Liver (tissue), 8 donors: ENCODE measurements at regions not wholly inside any gene's neighbourhood (a gene's known extent, or its start where the extent isn't known, plus 50 kb on each side); places are given as distances from the start of the nearest gene placed in this dataset.

Source experiments
- DNase-seq: peaks from one replicate; pipeline ENCODE4 v3.0.0-alpha.2; 2017; ENCODE audit warnings: low spot score
- H3K27ac ChIP-seq, 2 donors: one replicate each; pipeline ENCODE4 v1.7.0; 2013; ENCODE audit warnings: inconsistent platforms in 2 of 2, low read length in 2 of 2, control low read depth in 1 of 2, low read depth in 1 of 2, mild to moderate bottlenecking in 1 of 2
- H3K27me3 ChIP-seq, 4 donors: one replicate each; pipeline versions ENCODE4 v1.6.1 to v1.7.0; 2013; ENCODE audit warnings: low read length in 3 of 4, inconsistent platforms in 1 of 4, mild to moderate bottlenecking in 1 of 4, moderate library complexity in 1 of 4; ENCODE audit not compliant: control insufficient read depth in 4 of 4, insufficient read depth in 4 of 4
- H3K36me3 ChIP-seq, 4 donors: one replicate each; pipeline versions ENCODE4 v1.6.1 to v1.7.0; 2013; ENCODE audit warnings: low read length in 3 of 4, mild to moderate bottlenecking in 3 of 4, low read depth in 1 of 4, moderate library complexity in 1 of 4; ENCODE audit not compliant: control insufficient read depth in 4 of 4, insufficient read depth in 3 of 4
- H3K4me1 ChIP-seq, 4 donors: one replicate each; pipeline versions ENCODE4 v1.6.1 to v1.7.0; 2013; ENCODE audit warnings: low read length in 3 of 4, mild to moderate bottlenecking in 3 of 4, moderate library complexity in 1 of 4; ENCODE audit not compliant: control insufficient read depth in 4 of 4, insufficient read depth in 4 of 4
- H3K4me3 ChIP-seq, 3 donors: one replicate each; pipeline versions ENCODE4 v1.6.1 to v1.7.0; 2013; ENCODE audit warnings: low read length in 3 of 3, control low read depth in 1 of 3, low read depth in 1 of 3, mild to moderate bottlenecking in 1 of 3
- H3K9ac ChIP-seq, 2 donors: one replicate each; pipeline ENCODE4 v1.7.0; 2013; ENCODE audit warnings: low read length in 2 of 2, mild to moderate bottlenecking in 2 of 2, moderate library complexity in 2 of 2, control low read depth in 1 of 2, low read depth in 1 of 2
- H3K9me3 ChIP-seq, 4 donors: one replicate each; pipeline versions ENCODE4 v1.6.1 to v1.7.0; 2013; ENCODE audit warnings: low read length in 3 of 4; ENCODE audit not compliant: control insufficient read depth in 4 of 4
- CTCF ChIP-seq: fragments of 150-350 bp; IDR thresholded peaks from 2 replicates; pipeline ENCODE4 v1.5.1; 2017; ENCODE audit warnings: improper control_type of control experiment, low read depth, low read length; ENCODE audit not compliant: missing input control
- EGR1 ChIP-seq, 2 donors: IDR thresholded peaks; 2 replicates each; pipeline ENCODE4 v1.6.1; 2016 to 2018; ENCODE audit warnings: antibody characterized with exemption in 2 of 2, low read depth in 2 of 2
- FOXA1 ChIP-seq: IDR thresholded peaks from 2 replicates; pipeline ENCODE4 v1.6.1; 2016; ENCODE audit warnings: antibody characterized with exemption
- FOXA2 ChIP-seq: IDR thresholded peaks from 2 replicates; pipeline ENCODE4 v1.6.1; 2016; ENCODE audit warnings: antibody characterized with exemption
- GABPA ChIP-seq, 2 donors: IDR thresholded peaks in 1 of 2; conservative IDR thresholded peaks in 1 of 2; 2 replicates each; pipeline ENCODE4 v1.6.1; 2016; ENCODE audit warnings: antibody characterized with exemption in 2 of 2, mild to moderate bottlenecking in 1 of 2, moderate library complexity in 1 of 2
- HNF4G ChIP-seq: IDR thresholded peaks from 2 replicates; pipeline ENCODE4 v1.6.1; 2016; ENCODE audit warnings: antibody characterized with exemption
- JUND ChIP-seq, 2 donors: IDR thresholded peaks; 2 replicates each; pipeline ENCODE4 v1.6.1; 2016; ENCODE audit warnings: antibody characterized with exemption in 2 of 2
- MAX ChIP-seq: IDR thresholded peaks from 2 replicates; pipeline ENCODE4 v1.6.1; 2016; ENCODE audit warnings: antibody characterized with exemption
- TAF1 ChIP-seq: conservative IDR thresholded peaks from 2 replicates; pipeline ENCODE4 v1.6.1; 2016; ENCODE audit warnings: antibody characterized with exemption, mild to moderate bottlenecking
- ZBTB33 ChIP-seq: IDR thresholded peaks from 2 replicates; pipeline ENCODE4 v1.6.1; 2016; ENCODE audit warnings: antibody characterized with exemption
- WGBS: extraction: QIAGEN DNeasy Blood & Tissue Kit; methylation state at CpG from one replicate; pipeline ENCODE4 v1.1.7; 2013; 5-methylcytosine and 5-hydroxymethylcytosine counted together
- donor health status: healthy.
- donor health status: healthy.
- donor health status: healthy.
- donor health status: healthy.
- donor health status: healthy.

- no peak for TF ChIP-seq FOXA1
- no peak for TF ChIP-seq MAX
- no peak for TF ChIP-seq TAF1
These were observed 143.4 kb upstream of the CDKN3 start (continued) for GRCh38 chr14:54253195-54253947.

- H3K4me3 ChIP-seq = no peak overlapping the region
- H3K27ac ChIP-seq = no peak overlapping the region
- H3K9me3 ChIP-seq = no peaks in the 10 kb centered on the region
- H3K27me3 ChIP-seq = no peaks in the 10 kb centered on the region
- H3K36me3 ChIP-seq = no peaks in the 10 kb centered on the region
- no peak for DNase-seq
- H3K9ac ChIP-seq = no peak overlapping the region
- no peaks in the 10 kb centered on the region for H3K4me1 ChIP-seq
- WGBS = 85% methylated on average over 9 of the region's 9 CpGs
- TF ChIP-seq EGR1 (IDR thresholded peaks at IDR 0.05; ENCODE audit: low read depth in 2 of 2) (no peak), ZBTB33 (no peak), HNF4G (no peak), CTCF (no peak), JUND (IDR thresholded peaks at IDR 0.05) (no peak), GABPA (IDR thresholded peaks at IDR 0.05 in 1 of 2, conservative IDR thresholded peaks at IDR 0.05 in 1 of 2) (no peak), MAX (no peak), FOXA1 (no peak)
These were observed 140.7 kb upstream of the CDKN3 start for GRCh38 chr14:54256156-54256555.

GRCh38 chr14:54257424-54257823 is 139.4 kb upstream of the CDKN3 start:
- no peaks in the 10 kb centered on the region for H3K36me3 ChIP-seq
- no peak overlapping the region for H3K27ac ChIP-seq
- H3K9me3 ChIP-seq = no peaks in the 10 kb centered on the region
- TF ChIP-seq FOXA2 = no peak
- no peak overlapping the region for H3K9ac ChIP-seq
- 65% methylated on average over 3 of the region's 3 CpGs for WGBS
- H3K27me3 ChIP-seq = no peaks in the 10 kb centered on the region
- no peak for DNase-seq
- H3K4me3 ChIP-seq = no peak overlapping the region
- no peaks in the 10 kb centered on the region for H3K4me1 ChIP-seq

- H3K27me3 ChIP-seq = no peaks in the 10 kb centered on the region
- no peak for TF ChIP-seq FOXA2
- TF ChIP-seq MAX = no peak
These were observed 138.4 kb upstream of the CDKN3 start for GRCh38 chr14:54258382-54258781.

More at GRCh38 chr14:54258382-54258781, 138.4 kb upstream of the CDKN3 start:
- Histone ChIP-seq H3K9ac (no peak overlapping the region), H3K27ac (no peak overlapping the region), H3K36me3 (no peaks in the 10 kb centered on the region), H3K4me1 (no peaks in the 10 kb centered on the region), H3K9me3 (no peaks in the 10 kb centered on the region), H3K4me3 (no peak overlapping the region)
- 69% methylated on average over 1 of the region's 1 CpG for WGBS
- DNase-seq = no peak
